ENCODE measurements at regions not wholly inside any gene's neighbourhood (a gene's known extent, or its start where the extent isn't known, plus 50 kb on each side); places are given as distances from the start of the nearest gene placed in this dataset.
"Not testable (repeated sequence)": the region's sequence is repeated elsewhere in the genome, so short reads cannot be mapped to it uniquely, and the experiment has no call there.

DNA sequence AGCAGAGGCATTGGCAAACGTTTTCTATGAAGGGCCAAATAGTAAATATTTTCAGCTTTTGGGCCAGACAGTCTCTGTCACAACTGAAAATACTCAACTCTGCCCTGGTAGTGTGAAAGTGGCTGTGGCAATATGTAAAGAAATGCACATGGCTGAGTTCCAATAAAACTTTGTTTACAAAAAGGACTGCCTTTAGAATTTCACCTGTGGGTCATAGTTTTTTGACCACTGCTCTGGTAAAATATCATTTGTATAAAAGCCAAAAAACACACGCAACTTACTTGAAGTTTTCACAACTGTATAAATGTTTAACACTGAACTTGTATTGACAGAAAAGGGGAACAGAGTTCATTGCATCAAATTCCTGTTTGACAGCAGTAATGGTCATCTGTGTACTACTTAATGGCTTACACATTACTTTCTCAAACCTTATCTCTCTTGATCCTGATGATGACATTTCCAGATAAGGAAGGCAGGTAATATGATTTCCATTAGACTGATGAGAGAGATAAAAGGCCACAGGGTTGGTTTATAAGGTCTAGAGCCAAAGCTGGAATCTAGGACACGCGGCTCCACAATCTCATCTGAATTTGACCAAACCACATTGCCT lies 250.1 kb downstream of the TOX3 start:
- TF ChIP-seq, protein P1, sequence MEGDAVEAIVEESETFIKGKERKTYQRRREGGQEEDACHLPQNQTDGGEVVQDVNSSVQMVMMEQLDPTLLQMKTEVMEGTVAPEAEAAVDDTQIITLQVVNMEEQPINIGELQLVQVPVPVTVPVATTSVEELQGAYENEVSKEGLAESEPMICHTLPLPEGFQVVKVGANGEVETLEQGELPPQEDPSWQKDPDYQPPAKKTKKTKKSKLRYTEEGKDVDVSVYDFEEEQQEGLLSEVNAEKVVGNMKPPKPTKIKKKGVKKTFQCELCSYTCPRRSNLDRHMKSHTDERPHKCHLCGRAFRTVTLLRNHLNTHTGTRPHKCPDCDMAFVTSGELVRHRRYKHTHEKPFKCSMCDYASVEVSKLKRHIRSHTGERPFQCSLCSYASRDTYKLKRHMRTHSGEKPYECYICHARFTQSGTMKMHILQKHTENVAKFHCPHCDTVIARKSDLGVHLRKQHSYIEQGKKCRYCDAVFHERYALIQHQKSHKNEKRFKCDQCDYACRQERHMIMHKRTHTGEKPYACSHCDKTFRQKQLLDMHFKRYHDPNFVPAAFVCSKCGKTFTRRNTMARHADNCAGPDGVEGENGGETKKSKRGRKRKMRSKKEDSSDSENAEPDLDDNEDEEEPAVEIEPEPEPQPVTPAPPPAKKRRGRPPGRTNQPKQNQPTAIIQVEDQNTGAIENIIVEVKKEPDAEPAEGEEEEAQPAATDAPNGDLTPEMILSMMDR (IDR thresholded peaks at IDR 0.05 in 2 of 3, conservative IDR thresholded peaks at IDR 0.05 in 1 of 3; ENCODE audit: borderline replicate concordance in 1 of 3, insufficient read depth in 1 of 3, low read depth in 2 of 3, low read length in 2 of 3), result not testable (repeated sequence)
- TF ChIP-seq POLR2A (IDR thresholded peaks at IDR 0.05; ENCODE audit: borderline replicate concordance, extremely low read depth, insufficient read depth, insufficient read length), result not testable (repeated sequence)
- TF ChIP-seq, protein P2, sequence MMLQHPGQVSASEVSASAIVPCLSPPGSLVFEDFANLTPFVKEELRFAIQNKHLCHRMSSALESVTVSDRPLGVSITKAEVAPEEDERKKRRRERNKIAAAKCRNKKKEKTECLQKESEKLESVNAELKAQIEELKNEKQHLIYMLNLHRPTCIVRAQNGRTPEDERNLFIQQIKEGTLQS (IDR thresholded peaks at IDR 0.05), result not testable (repeated sequence)
